KMS-11 (cell line): ENCODE measurements at regions not wholly inside any gene's neighbourhood (a gene's known extent, or its start where the extent isn't known, plus 50 kb on each side); places are given as distances from the start of the nearest gene placed in this dataset.

Source experiments
- H2AFZ ChIP-seq: fragments of 200-600 bp; sonication (generic); 2 replicates; pipeline ENCODE4 v1.6.1; 2016; ENCODE audit warnings: antibody characterized with exemption, mixed run types, low read depth
- H3K27ac ChIP-seq: fragments of 200-600 bp; sonication (generic); 2 replicates; pipeline ENCODE4 v1.6.1; 2016; ENCODE audit warnings: mild to moderate bottlenecking, mixed run types
- H3K27me3 ChIP-seq: fragments of 200-600 bp; sonication (generic); 2 replicates; pipeline ENCODE4 v1.6.1; 2017; ENCODE audit warnings: mild to moderate bottlenecking, low read depth, mixed run types, moderate library complexity; ENCODE audit not compliant: insufficient read depth
- H3K36me3 ChIP-seq: fragments of 200-600 bp; sonication (generic); 2 replicates; pipeline ENCODE4 v1.6.1; 2017; ENCODE audit warnings: mild to moderate bottlenecking, mixed run types; ENCODE audit not compliant: insufficient read depth
- H3K4me1 ChIP-seq: fragments of 200-600 bp; sonication (generic); 2 replicates; pipeline ENCODE4 v1.6.1; 2016; ENCODE audit warnings: mild to moderate bottlenecking, low read depth, mixed run types; ENCODE audit not compliant: poor library complexity, severe bottlenecking
- H3K4me2 ChIP-seq: fragments of 200-600 bp; sonication (generic); 2 replicates; pipeline ENCODE4 v1.7.0; 2016; ENCODE audit warnings: mild to moderate bottlenecking, mixed run types
- H3K4me3 ChIP-seq: fragments of 200-600 bp; sonication (generic); IDR thresholded peaks from 2 replicates; pipeline ENCODE4 v1.6.1; 2017; ENCODE audit warnings: low read depth, low read length, mixed read lengths; ENCODE audit not compliant: insufficient read depth
- H3K79me2 ChIP-seq: fragments of 200-600 bp; sonication (generic); 2 replicates; pipeline ENCODE4 v1.6.1; 2016; ENCODE audit warnings: low read depth, mixed run types; ENCODE audit not compliant: insufficient read depth
- H3K9ac ChIP-seq: fragments of 200-600 bp; sonication (generic); 2 replicates; pipeline ENCODE4 v1.6.1; 2016; ENCODE audit warnings: mild to moderate bottlenecking, mixed run types
- H4K20me1 ChIP-seq: fragments of 200-600 bp; sonication (generic); 2 replicates; pipeline ENCODE4 v1.6.1; 2016; ENCODE audit warnings: mild to moderate bottlenecking, mixed run types; ENCODE audit not compliant: insufficient read depth
- TF ChIP-seq, protein P1 (sequence below): fragments of 200-600 bp; sonication (generic); conservative IDR thresholded peaks from 2 replicates; pipeline ENCODE4 v1.6.1; 2017; ENCODE audit warnings: low read depth, mild to moderate bottlenecking, antibody characterized with exemption, low read length, moderate library complexity, mixed read lengths

DNA sequence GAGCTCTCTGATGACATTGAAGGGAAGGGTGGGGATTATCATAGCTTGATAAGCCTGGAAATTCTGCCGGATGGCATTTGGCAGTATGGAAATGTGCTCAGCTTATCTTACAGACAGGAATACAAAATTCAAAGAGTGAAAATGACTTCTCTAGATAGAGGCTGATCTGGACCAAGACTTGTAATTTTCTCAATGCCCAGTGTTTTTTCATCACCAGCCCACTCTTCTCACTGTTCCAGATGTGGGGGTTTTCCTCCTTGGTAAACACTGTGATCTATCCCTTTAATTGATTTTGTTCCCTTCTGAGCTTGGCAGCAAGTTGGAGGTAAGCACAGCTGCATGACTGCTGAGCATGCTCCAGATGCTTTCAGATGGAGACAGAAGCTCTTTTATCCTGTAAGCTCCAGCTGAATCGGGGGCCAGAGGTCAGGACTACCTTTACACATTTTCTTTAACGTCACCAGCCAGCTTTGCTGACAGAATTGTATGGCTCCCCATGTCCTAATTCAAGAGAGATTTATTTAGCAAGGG is 287.4 kb upstream of the TCF4 start:
- no peaks in the 10 kb centered on the region for H3K4me1 ChIP-seq
- no peaks in the 10 kb centered on the region for H3K36me3 ChIP-seq
- H3K79me2 ChIP-seq: no peaks in the 10 kb centered on the region
- H3K27me3 ChIP-seq: no peaks in the 10 kb centered on the region
- no peak overlapping the region for H2AFZ ChIP-seq
- no peak overlapping the region for H3K4me3 ChIP-seq
- no peak overlapping the region for H3K4me2 ChIP-seq
- H4K20me1 ChIP-seq: no peaks in the 10 kb centered on the region
- TF ChIP-seq, protein P1, sequence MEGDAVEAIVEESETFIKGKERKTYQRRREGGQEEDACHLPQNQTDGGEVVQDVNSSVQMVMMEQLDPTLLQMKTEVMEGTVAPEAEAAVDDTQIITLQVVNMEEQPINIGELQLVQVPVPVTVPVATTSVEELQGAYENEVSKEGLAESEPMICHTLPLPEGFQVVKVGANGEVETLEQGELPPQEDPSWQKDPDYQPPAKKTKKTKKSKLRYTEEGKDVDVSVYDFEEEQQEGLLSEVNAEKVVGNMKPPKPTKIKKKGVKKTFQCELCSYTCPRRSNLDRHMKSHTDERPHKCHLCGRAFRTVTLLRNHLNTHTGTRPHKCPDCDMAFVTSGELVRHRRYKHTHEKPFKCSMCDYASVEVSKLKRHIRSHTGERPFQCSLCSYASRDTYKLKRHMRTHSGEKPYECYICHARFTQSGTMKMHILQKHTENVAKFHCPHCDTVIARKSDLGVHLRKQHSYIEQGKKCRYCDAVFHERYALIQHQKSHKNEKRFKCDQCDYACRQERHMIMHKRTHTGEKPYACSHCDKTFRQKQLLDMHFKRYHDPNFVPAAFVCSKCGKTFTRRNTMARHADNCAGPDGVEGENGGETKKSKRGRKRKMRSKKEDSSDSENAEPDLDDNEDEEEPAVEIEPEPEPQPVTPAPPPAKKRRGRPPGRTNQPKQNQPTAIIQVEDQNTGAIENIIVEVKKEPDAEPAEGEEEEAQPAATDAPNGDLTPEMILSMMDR: no peak
- no peak overlapping the region for H3K9ac ChIP-seq
- no peak overlapping the region for H3K27ac ChIP-seq

DNA sequence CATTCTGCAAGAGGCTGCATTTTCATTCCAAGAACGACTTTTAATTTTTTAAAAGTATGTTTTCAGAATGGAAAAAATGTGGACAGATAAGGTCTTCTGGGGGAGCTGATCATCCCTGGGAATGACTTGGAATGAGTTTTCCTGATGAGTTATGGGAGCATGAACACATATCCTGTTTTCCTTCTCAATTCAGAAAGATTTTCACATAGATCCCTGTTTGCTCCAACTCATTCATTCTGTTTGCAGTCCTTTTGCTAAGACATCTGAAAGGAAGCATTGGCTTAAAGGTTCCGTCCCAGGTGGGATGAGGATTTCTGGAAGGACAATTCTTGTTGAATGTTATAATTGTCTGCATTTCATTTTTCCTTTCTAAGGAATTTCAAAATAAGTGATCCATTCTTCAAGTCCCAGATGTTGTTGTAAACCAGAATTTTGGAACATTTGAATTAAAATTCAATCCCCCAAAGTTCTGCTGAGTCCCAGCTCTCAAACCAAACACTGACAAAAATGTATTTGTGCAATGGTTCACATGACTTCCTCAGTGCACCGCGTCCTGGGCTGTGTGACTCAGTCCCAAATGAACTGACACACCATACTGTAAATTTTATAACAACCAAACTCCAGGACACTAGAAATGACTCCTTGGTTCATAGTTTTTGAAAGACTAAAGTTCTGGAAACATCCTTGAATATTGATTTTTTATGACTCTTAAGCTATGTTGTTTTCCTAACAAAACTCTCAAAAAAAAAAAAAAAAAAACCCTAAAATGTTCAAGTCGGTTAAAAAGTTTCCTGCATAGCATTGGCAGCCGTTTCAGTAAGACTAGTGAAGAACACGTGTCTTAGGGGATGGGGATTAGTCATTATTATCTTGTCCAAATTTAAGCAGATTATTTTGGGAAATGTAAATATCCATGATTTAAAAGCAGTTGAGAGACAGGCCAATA is 281.8 kb upstream of the TCF4 start:
- Histone ChIP-seq H3K36me3 (no peaks in the 10 kb centered on the region), H3K79me2 (no peaks in the 10 kb centered on the region), H3K4me2 (no peak overlapping the region), H4K20me1 (no peaks in the 10 kb centered on the region), H3K4me3 (no peak overlapping the region), H3K4me1 (no peaks in the 10 kb centered on the region), H3K27ac (no peak overlapping the region), H2AFZ (no peak overlapping the region), H3K27me3 (no peaks in the 10 kb centered on the region), H3K9ac (no peak overlapping the region)
- TF ChIP-seq, protein P1: no peak

DNA sequence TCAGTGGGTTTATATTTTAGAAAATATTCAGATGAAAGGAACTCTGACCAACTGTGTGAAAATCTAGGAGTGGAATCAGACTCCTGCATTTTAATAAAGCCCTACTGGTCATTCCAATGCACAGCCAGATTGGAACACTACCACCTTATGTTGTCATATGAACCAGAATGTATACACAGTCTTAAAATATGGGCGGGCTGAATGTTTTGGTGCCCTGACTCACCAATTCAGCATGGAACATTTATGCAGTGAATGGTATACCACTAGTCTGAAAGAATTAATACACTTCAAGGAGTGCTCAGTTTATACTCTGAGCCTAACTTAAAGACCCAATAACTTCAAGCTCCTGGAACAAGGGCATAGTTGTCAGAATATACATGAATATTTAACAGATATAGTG is 280.9 kb upstream of the TCF4 start:
- no peaks in the 10 kb centered on the region for H3K36me3 ChIP-seq
- no peak overlapping the region for H3K4me3 ChIP-seq
- no peak overlapping the region for H2AFZ ChIP-seq
- TF ChIP-seq, protein P1: no peak
- no peak overlapping the region for H3K4me2 ChIP-seq
- H4K20me1 ChIP-seq: no peaks in the 10 kb centered on the region
- H3K79me2 ChIP-seq: no peaks in the 10 kb centered on the region
- H3K9ac ChIP-seq: no peak overlapping the region
- H3K27ac ChIP-seq: no peak overlapping the region
- no peaks in the 10 kb centered on the region for H3K27me3 ChIP-seq
- H3K4me1 ChIP-seq: no peaks in the 10 kb centered on the region

DNA sequence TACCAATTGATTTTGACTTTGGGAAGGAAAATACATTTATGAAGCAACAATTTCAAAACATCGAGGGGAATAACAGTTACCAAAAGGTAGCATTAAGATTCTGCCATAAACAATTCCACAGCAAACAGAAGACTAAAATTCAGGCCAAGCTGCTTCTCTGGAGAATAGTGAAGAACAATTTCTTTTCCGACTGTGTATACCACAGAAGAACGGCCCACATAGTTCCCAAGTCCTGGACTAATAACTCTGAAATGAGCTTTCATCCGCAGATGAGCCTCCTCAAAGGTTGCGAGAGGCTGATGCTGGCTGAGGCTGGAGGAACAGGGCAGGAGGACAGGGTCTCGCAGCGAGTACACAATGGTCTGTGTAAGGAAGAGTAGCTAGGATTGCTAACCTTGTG is 278.9 kb upstream of the TCF4 start:
- Histone ChIP-seq H2AFZ (no peak overlapping the region), H3K79me2 (no peaks in the 10 kb centered on the region), H3K27me3 (no peaks in the 10 kb centered on the region), H3K4me3 (no peak overlapping the region), H3K36me3 (no peaks in the 10 kb centered on the region), H3K27ac (no peak overlapping the region), H3K9ac (no peak overlapping the region), H4K20me1 (no peaks in the 10 kb centered on the region), H3K4me1 (no peaks in the 10 kb centered on the region), H3K4me2 (no peak overlapping the region)
- TF ChIP-seq, protein P1: no peak
